HEK293T (cell line): ENCODE measurements at regions not wholly inside any gene's neighbourhood (a gene's known extent, or its start where the extent isn't known, plus 50 kb on each side); places are given as distances from the start of the nearest gene placed in this dataset.

Experiments used
- BHLHE40 ChIP-seq: fragments of 450-650 bp; IDR thresholded peaks from 2 replicates; pipeline ENCODE4 v1.6.1; 2016; ENCODE audit warnings: mild to moderate bottlenecking, moderate library complexity, borderline replicate concordance
- FOXA1 ChIP-seq: fragments of 450-650 bp; IDR thresholded peaks from 2 replicates; pipeline ENCODE4 v1.6.1; 2016; ENCODE audit warnings: mild to moderate bottlenecking
- NFRKB ChIP-seq: fragments of 450-650 bp; IDR thresholded peaks from 2 replicates; pipeline ENCODE4 v1.6.1; 2016; ENCODE audit warnings: mild to moderate bottlenecking, moderate library complexity
- SUZ12 ChIP-seq: fragments of 450-650 bp; IDR thresholded peaks from 2 replicates; pipeline ENCODE4 v1.6.1; 2016; ENCODE audit warnings: mild to moderate bottlenecking
- TARDBP ChIP-seq: fragments of 450-650 bp; IDR thresholded peaks from 2 replicates; pipeline ENCODE4 v1.6.1; 2016

GRCh38 chr2:128619471-128620325, 301.0 kb upstream of the HS6ST1 start:
- TF ChIP-seq TARDBP (no peak), FOXA1 (no peak), BHLHE40 (no peak), NFRKB (no peak), SUZ12 (no peak)
